Gastroesophageal sphincter (tissue), 3 donors: ENCODE measurements at regions not wholly inside any gene's neighbourhood (a gene's known extent, or its start where the extent isn't known, plus 50 kb on each side); places are given as distances from the start of the nearest gene placed in this dataset.

Experiments
- POLR2A ChIP-seq, 2 donors: fragments of 450-650 bp; IDR thresholded peaks; one replicate each; pipeline ENCODE4 v1.6.1; 2017; ENCODE audit warnings: antibody characterized with exemption in 2 of 2, mild to moderate bottlenecking in 2 of 2, moderate library complexity in 1 of 2
- TF ChIP-seq, protein P1 (sequence below), 4 experiments: fragments of 200-600 bp in 2 of 4; fragments of 450-650 bp in 2 of 4; sonication (generic) in 1 of 4; IDR thresholded peaks; one replicate each; pipeline ENCODE4 v1.5.1; 2017 to 2019; ENCODE audit warnings: antibody characterized with exemption in 4 of 4, mild to moderate bottlenecking in 2 of 4, moderate library complexity in 2 of 4

DNA sequence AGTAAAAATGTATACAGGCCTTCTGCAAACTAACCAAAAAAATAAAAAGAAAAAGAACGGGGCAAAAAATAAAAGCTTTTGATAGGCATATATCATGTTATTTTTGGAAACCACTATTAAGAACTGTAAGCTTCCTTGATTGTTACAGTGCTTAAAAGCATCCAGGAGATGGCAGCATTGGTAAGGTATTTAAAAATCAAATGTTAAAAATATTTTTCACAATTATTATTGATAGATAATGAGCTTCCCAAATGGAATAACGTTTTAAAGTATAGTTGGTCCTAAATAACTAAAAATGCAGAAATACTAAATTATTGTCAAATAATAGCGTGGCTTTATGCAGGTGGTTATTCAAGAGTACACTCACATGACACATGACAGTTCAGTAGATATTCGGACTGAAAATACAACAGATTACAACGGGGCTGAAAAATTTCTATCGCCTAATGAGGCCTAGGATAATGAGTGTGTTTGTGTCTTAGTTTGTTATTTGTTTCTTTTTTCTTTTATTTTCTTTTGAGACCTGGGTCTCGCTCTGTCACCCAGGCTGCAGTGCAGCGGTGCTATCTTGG lies 127.2 kb upstream of the ATF7IP start:
- TF ChIP-seq, protein P1, sequence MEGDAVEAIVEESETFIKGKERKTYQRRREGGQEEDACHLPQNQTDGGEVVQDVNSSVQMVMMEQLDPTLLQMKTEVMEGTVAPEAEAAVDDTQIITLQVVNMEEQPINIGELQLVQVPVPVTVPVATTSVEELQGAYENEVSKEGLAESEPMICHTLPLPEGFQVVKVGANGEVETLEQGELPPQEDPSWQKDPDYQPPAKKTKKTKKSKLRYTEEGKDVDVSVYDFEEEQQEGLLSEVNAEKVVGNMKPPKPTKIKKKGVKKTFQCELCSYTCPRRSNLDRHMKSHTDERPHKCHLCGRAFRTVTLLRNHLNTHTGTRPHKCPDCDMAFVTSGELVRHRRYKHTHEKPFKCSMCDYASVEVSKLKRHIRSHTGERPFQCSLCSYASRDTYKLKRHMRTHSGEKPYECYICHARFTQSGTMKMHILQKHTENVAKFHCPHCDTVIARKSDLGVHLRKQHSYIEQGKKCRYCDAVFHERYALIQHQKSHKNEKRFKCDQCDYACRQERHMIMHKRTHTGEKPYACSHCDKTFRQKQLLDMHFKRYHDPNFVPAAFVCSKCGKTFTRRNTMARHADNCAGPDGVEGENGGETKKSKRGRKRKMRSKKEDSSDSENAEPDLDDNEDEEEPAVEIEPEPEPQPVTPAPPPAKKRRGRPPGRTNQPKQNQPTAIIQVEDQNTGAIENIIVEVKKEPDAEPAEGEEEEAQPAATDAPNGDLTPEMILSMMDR (IDR thresholded peaks at IDR 0.05) = peak; percentile 55 to 68 (median 60)
- no peak for TF ChIP-seq POLR2A (IDR thresholded peaks at IDR 0.05)
